ENCODE measurements at regions not wholly inside any gene's neighbourhood (a gene's known extent, or its start where the extent isn't known, plus 50 kb on each side); places are given as distances from the start of the nearest gene placed in this dataset.

- TF ChIP-seq CTCF (IDR thresholded peaks at IDR 0.05): no peak
- no peak for TF ChIP-seq ZFX (IDR thresholded peaks at IDR 0.05; ENCODE audit: borderline replicate concordance)
Observed at GRCh38 chr5:166330036-166330435, 1961.4 kb upstream of the WWC1 start.
